NT2/D1 (cell line): ENCODE measurements at regions not wholly inside any gene's neighbourhood (a gene's known extent, or its start where the extent isn't known, plus 50 kb on each side); places are given as distances from the start of the nearest gene placed in this dataset.

Experiments
- SUZ12 ChIP-seq: IDR thresholded peaks from 2 replicates; pipeline ENCODE4 v1.6.1; 2011; ENCODE audit not compliant: insufficient read length, insufficient read depth; ENCODE audit errors: extremely low read depth
- YY1 ChIP-seq: IDR thresholded peaks from 2 replicates; pipeline ENCODE4 v1.6.1; 2011; ENCODE audit not compliant: insufficient read length, insufficient read depth
- ZNF274 ChIP-seq: IDR thresholded peaks from 2 replicates; pipeline ENCODE4 v1.6.1; 2011; ENCODE audit warnings: mild to moderate bottlenecking, low read depth, low read length

DNA sequence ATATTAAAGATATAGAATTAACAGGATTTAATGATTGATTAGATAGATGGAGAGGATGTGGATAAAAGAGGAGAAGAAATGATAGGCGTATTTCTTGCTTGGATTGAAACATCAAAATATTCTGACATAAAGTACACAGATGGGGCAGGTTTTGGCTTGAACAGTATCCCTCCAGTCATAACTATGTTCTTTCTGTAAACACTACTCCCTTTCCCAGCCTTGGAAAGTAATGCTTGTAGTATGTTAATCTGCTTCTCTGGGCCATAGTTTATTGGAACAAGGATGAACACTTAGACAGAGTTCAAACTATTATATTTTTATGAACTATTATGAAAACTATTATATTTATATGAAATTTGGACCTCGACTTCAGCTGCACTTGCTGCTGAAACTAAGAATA lies 419.2 kb downstream of the AASDHPPT start:
- no peak for TF ChIP-seq ZNF274
- no peak for TF ChIP-seq YY1
- no peak for TF ChIP-seq SUZ12
